Fibroblast of lung (primary cell): ENCODE measurements at regions not wholly inside any gene's neighbourhood (a gene's known extent, or its start where the extent isn't known, plus 50 kb on each side); places are given as distances from the start of the nearest gene placed in this dataset.

ENCODE experiments used
- DNase-seq, 2 donors: peaks; one replicate each; pipeline versions ENCODE4 v3.0.0 to v3.0.0-alpha.2; 2010; ENCODE audit warnings: low read depth in 2 of 2
- H2AFZ ChIP-seq: 2 replicates; pipeline ENCODE4 v1.5.1; 2012; ENCODE audit warnings: low read length, control low read depth, inconsistent platforms
- H3K27ac ChIP-seq: 2 replicates; pipeline ENCODE4 v1.5.1; 2011; ENCODE audit warnings: low read length, control low read depth; ENCODE audit not compliant: insufficient read depth
- H3K27me3 ChIP-seq: 2 replicates; pipeline ENCODE4 v1.5.1; 2011; ENCODE audit warnings: mild to moderate bottlenecking, low read length; ENCODE audit not compliant: control insufficient read depth, insufficient read depth
- H3K36me3 ChIP-seq: 2 replicates; pipeline ENCODE4 v1.5.1; 2011; ENCODE audit warnings: low read length; ENCODE audit not compliant: control insufficient read depth, insufficient read depth
- H3K4me1 ChIP-seq: 2 replicates; pipeline ENCODE4 v1.5.1; 2011; ENCODE audit warnings: low read length; ENCODE audit not compliant: control insufficient read depth, insufficient read depth; ENCODE audit errors: extremely low read depth
- H3K4me2 ChIP-seq: 2 replicates; pipeline ENCODE4 v1.5.1; 2011; ENCODE audit warnings: low read length, control low read depth; ENCODE audit not compliant: insufficient read depth; ENCODE audit errors: extremely low read depth
- H3K4me3 ChIP-seq, 4 experiments: fragments of 200-600 bp in 1 of 4; sonication (generic) in 1 of 4; replicated peaks in 1 of 4; 2 replicates each; pipeline ENCODE4 v1.5.1; 2011 to 2016; ENCODE audit warnings: low read length in 4 of 4, low read depth in 3 of 4, mild to moderate bottlenecking in 3 of 4, control low read depth in 2 of 4, inconsistent platforms in 1 of 4, mixed read lengths in 1 of 4; ENCODE audit not compliant: insufficient read depth in 1 of 4; ENCODE audit errors: control extremely low read depth in 1 of 4
- H3K79me2 ChIP-seq: 2 replicates; pipeline ENCODE4 v1.5.1; 2012; ENCODE audit warnings: mild to moderate bottlenecking, low read length, inconsistent platforms; ENCODE audit not compliant: control insufficient read depth, insufficient read depth
- H3K9ac ChIP-seq: 2 replicates; pipeline ENCODE4 v1.5.1; 2011; ENCODE audit warnings: mild to moderate bottlenecking, low read length, control low read depth; ENCODE audit not compliant: insufficient read depth
- H3K9me3 ChIP-seq: 2 replicates; pipeline ENCODE4 v1.5.1; 2012; ENCODE audit warnings: low read depth, low read length; ENCODE audit not compliant: control insufficient read depth, insufficient read depth
- H4K20me1 ChIP-seq: 2 replicates; pipeline ENCODE4 v1.5.1; 2011; ENCODE audit warnings: low read length; ENCODE audit not compliant: control insufficient read depth, insufficient read depth; ENCODE audit errors: extremely low read depth
- EZH2 ChIP-seq: IDR thresholded peaks from 2 replicates; pipeline ENCODE4 v1.5.1; 2012; ENCODE audit warnings: low read length, control low read depth, mild to moderate bottlenecking; ENCODE audit errors: missing control alignments
- TF ChIP-seq, protein P1 (sequence below), 2 donors: IDR thresholded peaks in 1 of 2; conservative IDR thresholded peaks in 1 of 2; 1 replicate in 1 of 2; 2 replicates in 1 of 2; pipeline ENCODE4 v1.5.1; 2011 to 2012; ENCODE audit warnings: low read length in 2 of 2, control low read depth in 1 of 2, inconsistent platforms in 1 of 2, low read depth in 1 of 2, mild to moderate bottlenecking in 1 of 2

DNA sequence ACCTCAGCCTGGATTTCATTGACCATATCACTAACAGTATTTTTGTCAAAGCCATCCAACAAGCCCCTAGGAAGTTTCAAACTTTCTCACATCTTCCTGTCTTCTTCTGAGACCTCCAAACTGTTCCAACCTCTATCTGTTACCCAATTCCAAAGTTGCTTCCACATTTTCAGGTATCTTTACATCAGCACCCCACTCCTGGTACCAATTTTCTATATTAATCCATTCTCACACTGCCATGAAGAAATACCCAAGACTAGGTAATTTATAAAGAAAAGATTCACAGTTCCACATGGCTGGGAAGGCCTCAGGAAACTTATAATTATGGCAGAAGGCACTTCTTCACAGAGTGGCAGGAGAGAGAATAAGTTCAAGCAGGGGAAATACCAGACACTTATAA is 571.9 kb upstream of the PHF14 start:
- no peak overlapping the region for H2AFZ ChIP-seq
- DNase-seq, result no peak

DNA sequence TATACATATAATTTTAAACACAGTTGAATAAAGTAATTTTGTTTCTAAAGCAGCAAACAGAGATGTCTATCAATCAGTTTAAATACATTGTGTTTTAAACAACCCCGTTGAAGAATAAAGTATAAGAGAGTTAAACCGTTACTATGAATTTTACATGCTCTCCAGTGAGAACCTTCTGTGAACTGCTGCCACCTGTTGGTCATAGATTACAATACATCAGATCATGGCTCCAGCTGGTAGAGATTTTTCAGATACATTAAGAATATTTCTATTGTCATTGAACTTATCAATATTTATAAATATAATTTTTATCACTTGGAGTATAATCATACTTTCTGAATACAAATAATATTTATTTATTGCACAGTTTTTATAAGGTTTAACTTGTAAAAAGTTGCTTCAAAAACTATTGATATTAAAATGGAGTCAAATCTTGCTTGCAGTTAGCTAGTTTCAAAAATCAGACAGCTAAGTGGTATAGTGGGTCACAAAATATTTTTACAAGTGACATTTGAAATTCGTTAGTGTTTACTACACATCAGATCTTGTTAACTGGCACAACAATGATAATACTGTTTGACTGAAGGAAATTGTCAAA is 561.2 kb upstream of the PHF14 start:
- Histone ChIP-seq H3K9me3 (no peaks in the 10 kb centered on the region), H3K4me2 (no peak overlapping the region), H3K4me3 (no peak overlapping the region), H3K27ac (no peak overlapping the region), H3K36me3 (no peaks in the 10 kb centered on the region), H4K20me1 (no peaks in the 10 kb centered on the region), H3K79me2 (no peaks in the 10 kb centered on the region), H3K27me3 (no peaks in the 10 kb centered on the region), H3K9ac (no peak overlapping the region), H3K4me1 (no peaks in the 10 kb centered on the region), H2AFZ (no peak overlapping the region)
- TF ChIP-seq, protein P1, sequence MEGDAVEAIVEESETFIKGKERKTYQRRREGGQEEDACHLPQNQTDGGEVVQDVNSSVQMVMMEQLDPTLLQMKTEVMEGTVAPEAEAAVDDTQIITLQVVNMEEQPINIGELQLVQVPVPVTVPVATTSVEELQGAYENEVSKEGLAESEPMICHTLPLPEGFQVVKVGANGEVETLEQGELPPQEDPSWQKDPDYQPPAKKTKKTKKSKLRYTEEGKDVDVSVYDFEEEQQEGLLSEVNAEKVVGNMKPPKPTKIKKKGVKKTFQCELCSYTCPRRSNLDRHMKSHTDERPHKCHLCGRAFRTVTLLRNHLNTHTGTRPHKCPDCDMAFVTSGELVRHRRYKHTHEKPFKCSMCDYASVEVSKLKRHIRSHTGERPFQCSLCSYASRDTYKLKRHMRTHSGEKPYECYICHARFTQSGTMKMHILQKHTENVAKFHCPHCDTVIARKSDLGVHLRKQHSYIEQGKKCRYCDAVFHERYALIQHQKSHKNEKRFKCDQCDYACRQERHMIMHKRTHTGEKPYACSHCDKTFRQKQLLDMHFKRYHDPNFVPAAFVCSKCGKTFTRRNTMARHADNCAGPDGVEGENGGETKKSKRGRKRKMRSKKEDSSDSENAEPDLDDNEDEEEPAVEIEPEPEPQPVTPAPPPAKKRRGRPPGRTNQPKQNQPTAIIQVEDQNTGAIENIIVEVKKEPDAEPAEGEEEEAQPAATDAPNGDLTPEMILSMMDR (conservative IDR thresholded peaks at IDR 0.05 in 1 of 2, IDR thresholded peaks at IDR 0.05 in 1 of 2; ENCODE audit: low read depth in 1 of 2, low read length in 2 of 2), result peak; percentile 15 to 64
- TF ChIP-seq EZH2, result no peak
- peak; percentile 12 to 65 for DNase-seq

More for the DNA sequence above, 571.9 kb upstream of the PHF14 start:
- H3K9me3 ChIP-seq, result no peaks in the 10 kb centered on the region
- H3K9ac ChIP-seq, result no peak overlapping the region
- no peaks in the 10 kb centered on the region for H3K79me2 ChIP-seq
- H3K36me3 ChIP-seq, result no peaks in the 10 kb centered on the region
- H3K27me3 ChIP-seq, result no peaks in the 10 kb centered on the region
- H3K27ac ChIP-seq, result no peak overlapping the region
- H3K4me3 ChIP-seq, result no peak overlapping the region
- no peaks in the 10 kb centered on the region for H4K20me1 ChIP-seq
- H3K4me1 ChIP-seq, result no peaks in the 10 kb centered on the region
- no peak overlapping the region for H3K4me2 ChIP-seq
- no peak for TF ChIP-seq EZH2
- TF ChIP-seq, protein P1 (conservative IDR thresholded peaks at IDR 0.05 in 1 of 2, IDR thresholded peaks at IDR 0.05 in 1 of 2; ENCODE audit: low read depth in 1 of 2, low read length in 2 of 2), result no peak

DNA sequence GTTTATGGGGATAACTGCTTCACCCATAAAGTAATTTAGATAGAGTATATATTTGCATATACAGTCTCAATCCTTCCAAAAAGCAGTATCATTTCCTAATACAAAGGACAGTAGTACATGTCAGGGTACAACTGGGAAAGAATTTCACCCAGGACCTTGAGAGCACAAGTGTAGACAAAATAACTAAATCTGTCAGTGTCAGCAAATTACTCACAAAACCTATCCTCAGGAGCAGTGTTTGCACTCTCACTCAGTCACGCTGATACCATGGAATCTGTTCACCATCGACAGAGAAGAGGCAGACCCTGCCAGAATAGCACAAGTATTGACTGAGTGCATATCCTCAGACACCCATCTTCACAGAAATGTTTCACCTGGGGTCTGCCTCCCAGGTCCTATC is 554.7 kb upstream of the PHF14 start:
- Histone ChIP-seq H2AFZ (no peak overlapping the region), H3K36me3 (no peaks in the 10 kb centered on the region), H3K9me3 (no peaks in the 10 kb centered on the region), H3K27ac (no peak overlapping the region), H3K9ac (no peak overlapping the region), H3K4me1 (no peaks in the 10 kb centered on the region), H3K4me2 (no peak overlapping the region), H3K79me2 (no peaks in the 10 kb centered on the region), H3K27me3 (no peaks in the 10 kb centered on the region), H3K4me3 (no peak overlapping the region), H4K20me1 (no peaks in the 10 kb centered on the region)
- no peak for DNase-seq
- TF ChIP-seq, protein P1 (conservative IDR thresholded peaks at IDR 0.05 in 1 of 2, IDR thresholded peaks at IDR 0.05 in 1 of 2; ENCODE audit: low read depth in 1 of 2, low read length in 2 of 2), result no peak
- TF ChIP-seq EZH2, result no peak
